Endothelial cell of umbilical vein (primary cell): ENCODE measurements at regions not wholly inside any gene's neighbourhood (a gene's known extent, or its start where the extent isn't known, plus 50 kb on each side); places are given as distances from the start of the nearest gene placed in this dataset.

Experiments
- BruUV-seq: library from RNA; stranded (reverse); fragments of 400-500 nt; replicated peaks from 2 replicates; lab custom pipeline; 2021; lab: Mats Ljungman, UMichigan
- CTCF ChIA-PET: fragments of 300-600, 350-600 bp; sonication (Branson Sonifier 250); formaldehyde crosslinking; loops from one replicate; lab custom pipeline; 2021; ENCODE audit warnings: antibody characterized with exemption, inconsistent platforms; lab: Charles Lee
- POLR2A ChIA-PET: fragments of 300-600, 350-600 bp; sonication (Branson Sonifier 250); formaldehyde crosslinking; loops from one replicate; lab custom pipeline; 2021; ENCODE audit warnings: antibody characterized with exemption, inconsistent platforms; lab: Charles Lee
- DNase-seq: peaks from one replicate; pipeline ENCODE4 v3.0.0-alpha.2; 2011; ENCODE audit warnings: low read depth, low spot score
- FAIRE-seq: peaks from 2 replicates; lab custom pipeline; 2011; peaks lifted over from hg19 to GRCh38; lab: Jason Lieb, UNC
- H2AFZ ChIP-seq: 2 replicates; pipeline ENCODE4 v1.6.0; 2012; ENCODE audit warnings: low read depth, low read length, control low read depth, inconsistent platforms
- H3K27ac ChIP-seq: 2 replicates; pipeline ENCODE4 v1.5.1; 2011; ENCODE audit warnings: low read depth, mild to moderate bottlenecking, control low read depth, low read length, moderate library complexity; ENCODE audit not compliant: insufficient read depth
- H3K27me3 ChIP-seq, 2 experiments: 2 replicates each; pipeline versions ENCODE4 v1.6.0 to v1.6.1; 2011; ENCODE audit warnings: low read length in 2 of 2, mixed read lengths in 1 of 2; ENCODE audit not compliant: control insufficient read depth in 2 of 2, insufficient read depth in 2 of 2
- H3K36me3 ChIP-seq, 2 experiments: 2 replicates in 1 of 2; 3 replicates in 1 of 2; pipeline ENCODE4 v1.5.1; 2011; ENCODE audit warnings: low read length in 2 of 2, mild to moderate bottlenecking in 1 of 2, moderate library complexity in 1 of 2; ENCODE audit not compliant: control insufficient read depth in 2 of 2, insufficient read depth in 2 of 2; ENCODE audit errors: extremely low read depth in 1 of 2
- H3K4me1 ChIP-seq: 3 replicates; pipeline ENCODE4 v1.5.1; 2011; ENCODE audit warnings: mild to moderate bottlenecking, low read length; ENCODE audit not compliant: control insufficient read depth, insufficient read depth; ENCODE audit errors: extremely low read depth
- H3K4me2 ChIP-seq: 2 replicates; pipeline ENCODE4 v1.6.1; 2011; ENCODE audit warnings: low read length, control low read depth, mixed read lengths; ENCODE audit not compliant: insufficient read depth
- H3K4me3 ChIP-seq, 3 experiments: fragments of 200-600 bp in 1 of 3; sonication (generic), shearing (Covaris generic) in 1 of 3; replicated peaks in 1 of 3; 2 replicates each; pipeline ENCODE4 v1.5.1; 2011 to 2016; ENCODE audit warnings: control low read depth in 3 of 3, low read length in 3 of 3, mild to moderate bottlenecking in 2 of 3, inconsistent platforms in 1 of 3, low read depth in 1 of 3, moderate library complexity in 1 of 3; ENCODE audit not compliant: insufficient read depth in 1 of 3
- H3K79me2 ChIP-seq: 2 replicates; pipeline ENCODE4 v1.6.0; 2012; ENCODE audit warnings: low read length, inconsistent platforms; ENCODE audit not compliant: control insufficient read depth, insufficient read depth
- H3K9ac ChIP-seq: replicated peaks from 2 replicates; pipeline ENCODE3; 2011; ENCODE audit warnings: low read length, control low read depth; ENCODE audit not compliant: insufficient read depth; ENCODE audit errors: extremely low read depth
- H3K9me1 ChIP-seq: replicated peaks from 3 replicates; pipeline ENCODE4 v1.6.0; 2011; ENCODE audit warnings: mild to moderate bottlenecking, low read length; ENCODE audit not compliant: control insufficient read depth, insufficient read depth; ENCODE audit errors: extremely low read depth
- H3K9me3 ChIP-seq: replicated peaks from 2 replicates; pipeline ENCODE4 v1.5.1; 2012; ENCODE audit warnings: low read length, inconsistent platforms; ENCODE audit not compliant: control insufficient read depth, insufficient read depth
- H4K20me1 ChIP-seq: replicated peaks from 2 replicates; pipeline ENCODE3; 2011; ENCODE audit warnings: mild to moderate bottlenecking, low read length; ENCODE audit not compliant: control insufficient read depth, insufficient read depth; ENCODE audit errors: extremely low read depth
- CTCF ChIP-seq, 2 donors: IDR thresholded peaks; 1 replicate in 1 of 2; 2 replicates in 1 of 2; pipeline ENCODE4 v1.5.1; 2011; ENCODE audit warnings: low read length in 2 of 2, mild to moderate bottlenecking in 2 of 2, moderate library complexity in 2 of 2, control low read depth in 1 of 2, inconsistent platforms in 1 of 2, low read depth in 1 of 2; ENCODE audit not compliant: insufficient read depth in 1 of 2; ENCODE audit errors: extremely low read depth in 1 of 2
- EZH2 ChIP-seq: IDR thresholded peaks from 2 replicates; pipeline ENCODE4 v1.6.1; 2012; ENCODE audit warnings: borderline replicate concordance, low read depth, mild to moderate bottlenecking, moderate library complexity, low read length, inconsistent platforms; ENCODE audit not compliant: severe bottlenecking
- FOS ChIP-seq: IDR thresholded peaks from 2 replicates; pipeline ENCODE4 v1.6.1; 2011; ENCODE audit warnings: mild to moderate bottlenecking, low read length, moderate library complexity, borderline replicate concordance; ENCODE audit not compliant: insufficient read depth
- GATA2 ChIP-seq: IDR thresholded peaks from 2 replicates; pipeline ENCODE4 v1.7.0; 2011; ENCODE audit warnings: low read depth, mild to moderate bottlenecking, moderate library complexity, mixed read lengths, low read length; ENCODE audit not compliant: insufficient read length, insufficient read depth
- JUN ChIP-seq: IDR thresholded peaks from 2 replicates; pipeline ENCODE4 v1.6.1; 2011; ENCODE audit warnings: borderline replicate concordance, low read depth; ENCODE audit not compliant: insufficient read length, insufficient read depth
- MAX ChIP-seq: IDR thresholded peaks from 2 replicates; pipeline ENCODE4 v1.6.1; 2011; ENCODE audit not compliant: insufficient read depth, insufficient read length
- MYC ChIP-seq: IDR thresholded peaks from one replicate; pipeline ENCODE4 v1.6.1; 2011; ENCODE audit warnings: mild to moderate bottlenecking, low read depth, low read length
- POLR2A ChIP-seq: IDR thresholded peaks from 2 replicates; pipeline ENCODE4 v1.6.1; 2012; ENCODE audit warnings: low read depth, mild to moderate bottlenecking, control low read depth, low read length
- POLR2AphosphoS5 ChIP-seq: IDR thresholded peaks from 2 replicates; pipeline ENCODE4 v1.6.1; 2012; ENCODE audit warnings: low read depth, mild to moderate bottlenecking, control low read depth, low read length, moderate library complexity; ENCODE audit not compliant: insufficient read depth
- dilution Hi-C: fragments of 300-500 bp; cut with MboI; formaldehyde crosslinking; loops from one replicate; pipeline ENCODE4 v1.15.0; 2019; ENCODE audit warnings: low sequenced_read_pairs; ENCODE audit not compliant: extremely low pct_ligation_motif_present
- intact Hi-C: fragments of 100-400 bp; cut with micrococcal nuclease; formaldehyde crosslinking; loops from one replicate; pipeline ENCODE4 v1.10.0; 2022

GRCh38 chr6:121520337-121521163 is 85.1 kb downstream of the GJA1 start:
- no peaks in the 10 kb centered on the region for H3K9me3 ChIP-seq
- no peaks in the 10 kb centered on the region for H3K79me2 ChIP-seq
- dilution Hi-C loops: no loop called here
- ChIA-PET POLR2A (interaction anchor here (0.5 to 4.5 kb wide), 2 partner anchors 83 to 331 kb away, joined by 3 to 94 read pairs; partner anchors contain the start of gene GJA1), CTCF (interaction anchor here (0.6 to 3.4 kb wide), 5 partner anchors 10 to 328 kb away, joined by 3 to 41 read pairs (median 4); partner anchors contain the start of gene GJA1)
- peak overlapping the region in 1 of 3 experiments; percentile 4 for H3K4me3 ChIP-seq
- FAIRE-seq (peak; percentile 89), DNase-seq (peak; percentile 99)
- TF ChIP-seq FOS: peak; percentile 89
- TF ChIP-seq CTCF (IDR thresholded peaks at IDR 0.05; ENCODE audit: extremely low read depth in 1 of 2, insufficient read depth in 1 of 2, low read depth in 1 of 2, low read length in 2 of 2): no peak
- no peak for TF ChIP-seq MYC
- TF ChIP-seq EZH2: no peak
- TF ChIP-seq MAX: no peak
- TF ChIP-seq GATA2: peak; percentile 76
- TF ChIP-seq JUN: peak; percentile 100
- TF ChIP-seq POLR2AphosphoS5: peak; percentile 87
- TF ChIP-seq POLR2A: peak; percentile 59
- intact Hi-C loops: loop anchor here (1.0 to 5.0 kb wide), 4 partner anchors 38 to 513 kb away; partner anchors contain the start of gene TBC1D32
- no peaks in the 10 kb centered on the region for H3K27me3 ChIP-seq
- H3K4me1 ChIP-seq: peaks cover 64% of the 10 kb centered on the region
- peak overlapping the region; percentile 96 for H3K9ac ChIP-seq
- no peaks in the 10 kb centered on the region for H3K36me3 ChIP-seq
- H3K9me1 ChIP-seq: no peaks in the 10 kb centered on the region
- H4K20me1 ChIP-seq: no peaks in the 10 kb centered on the region
- no peak overlapping the region for H2AFZ ChIP-seq
- H3K4me2 ChIP-seq: peak overlapping the region; percentile 75
- TSS peak; percentile 51 for BruUV-seq
- H3K27ac ChIP-seq: peak overlapping the region; percentile 100
